Eye (tissue), 1 donor: ENCODE measurements at regions not wholly inside any gene's neighbourhood (a gene's known extent, or its start where the extent isn't known, plus 50 kb on each side); places are given as distances from the start of the nearest gene placed in this dataset.
A peak's percentile ranks its signal among the peaks of the same experiment; 100 is the strongest.
"Not testable (repeated sequence)": the region's sequence is repeated elsewhere in the genome, so short reads cannot be mapped to it uniquely, and the experiment has no call there.

ENCODE experiments used
- DNase-seq: peaks from one replicate; pipeline ENCODE4 v3.0.0-alpha.2; 2015

GRCh38 chrX:127439676-127440075, 612.5 kb downstream of the ACTRT1 start:
- DNase-seq, result no peak

DNA sequence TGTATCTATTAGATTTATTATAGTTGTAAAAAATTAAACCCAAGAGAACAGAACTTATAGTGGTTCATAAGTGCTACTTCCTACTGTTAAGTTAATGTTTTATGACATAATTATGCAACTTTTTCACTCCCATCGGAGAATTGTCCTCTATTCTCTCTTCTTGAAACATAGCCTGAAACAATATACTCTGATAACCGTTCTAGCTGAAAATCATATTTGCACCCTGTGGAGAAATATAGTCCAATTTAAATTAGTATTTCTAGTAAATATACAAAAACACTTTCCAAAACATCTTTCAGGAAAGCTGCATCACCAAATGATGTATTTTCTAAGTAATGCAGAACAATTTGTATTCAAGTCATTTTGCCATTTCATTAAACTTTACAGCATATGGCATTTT, 586.4 kb downstream of the PRR32 start:
- DNase-seq, result no peak

- peak; percentile 21 for DNase-seq
Measured at GRCh38 chrX:127404161-127404560, 584.6 kb downstream of the PRR32 start.

- not testable (repeated sequence) for DNase-seq
Measured at GRCh38 chrX:127400231-127400630, 580.7 kb downstream of the PRR32 start.

DNA sequence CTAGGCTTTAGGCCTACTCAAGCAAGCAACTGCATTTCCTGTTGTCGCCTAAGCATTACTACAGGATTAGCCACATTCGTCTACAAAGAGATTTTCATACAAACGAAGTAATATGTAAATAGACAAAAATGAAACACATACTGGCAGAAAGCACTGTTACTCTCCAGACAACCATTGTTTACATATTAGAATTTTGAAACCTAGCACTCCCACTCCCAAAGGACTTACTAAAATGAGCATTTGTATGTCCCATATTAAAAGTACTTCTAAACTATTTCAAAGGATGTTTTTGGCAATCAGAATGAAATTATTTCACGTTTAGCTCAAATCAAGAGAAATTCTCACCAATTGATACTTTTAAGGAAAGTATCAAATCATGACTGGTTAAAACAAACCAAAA, 570.8 kb downstream of the PRR32 start:
- DNase-seq, result no peak

- no peak for DNase-seq
Measured at GRCh38 chrX:127389900-127390299, 570.4 kb downstream of the PRR32 start.
